Endothelial cell of umbilical vein (primary cell): ENCODE measurements at regions not wholly inside any gene's neighbourhood (a gene's known extent, or its start where the extent isn't known, plus 50 kb on each side); places are given as distances from the start of the nearest gene placed in this dataset.

Experiments used
- EZH2 ChIP-seq: IDR thresholded peaks from 2 replicates; pipeline ENCODE4 v1.6.1; 2012; ENCODE audit warnings: borderline replicate concordance, low read depth, mild to moderate bottlenecking, moderate library complexity, low read length, inconsistent platforms; ENCODE audit not compliant: severe bottlenecking
- FOS ChIP-seq: IDR thresholded peaks from 2 replicates; pipeline ENCODE4 v1.6.1; 2011; ENCODE audit warnings: mild to moderate bottlenecking, low read length, moderate library complexity, borderline replicate concordance; ENCODE audit not compliant: insufficient read depth
- JUN ChIP-seq: IDR thresholded peaks from 2 replicates; pipeline ENCODE4 v1.6.1; 2011; ENCODE audit warnings: borderline replicate concordance, low read depth; ENCODE audit not compliant: insufficient read length, insufficient read depth
- POLR2A ChIP-seq: IDR thresholded peaks from 2 replicates; pipeline ENCODE4 v1.6.1; 2012; ENCODE audit warnings: low read depth, mild to moderate bottlenecking, control low read depth, low read length
- POLR2AphosphoS5 ChIP-seq: IDR thresholded peaks from 2 replicates; pipeline ENCODE4 v1.6.1; 2012; ENCODE audit warnings: low read depth, mild to moderate bottlenecking, control low read depth, low read length, moderate library complexity; ENCODE audit not compliant: insufficient read depth
- TF ChIP-seq, protein P1 (sequence below), 2 donors: IDR thresholded peaks; 1 replicate in 1 of 2; 2 replicates in 1 of 2; pipeline ENCODE4 v1.5.1; 2011; ENCODE audit warnings: low read length in 2 of 2, mild to moderate bottlenecking in 2 of 2, moderate library complexity in 2 of 2, control low read depth in 1 of 2, inconsistent platforms in 1 of 2, low read depth in 1 of 2; ENCODE audit not compliant: insufficient read depth in 1 of 2; ENCODE audit errors: extremely low read depth in 1 of 2
- TF ChIP-seq, protein P2 (sequence below): IDR thresholded peaks from 2 replicates; pipeline ENCODE4 v1.6.1; 2011; ENCODE audit not compliant: insufficient read depth, insufficient read length

DNA sequence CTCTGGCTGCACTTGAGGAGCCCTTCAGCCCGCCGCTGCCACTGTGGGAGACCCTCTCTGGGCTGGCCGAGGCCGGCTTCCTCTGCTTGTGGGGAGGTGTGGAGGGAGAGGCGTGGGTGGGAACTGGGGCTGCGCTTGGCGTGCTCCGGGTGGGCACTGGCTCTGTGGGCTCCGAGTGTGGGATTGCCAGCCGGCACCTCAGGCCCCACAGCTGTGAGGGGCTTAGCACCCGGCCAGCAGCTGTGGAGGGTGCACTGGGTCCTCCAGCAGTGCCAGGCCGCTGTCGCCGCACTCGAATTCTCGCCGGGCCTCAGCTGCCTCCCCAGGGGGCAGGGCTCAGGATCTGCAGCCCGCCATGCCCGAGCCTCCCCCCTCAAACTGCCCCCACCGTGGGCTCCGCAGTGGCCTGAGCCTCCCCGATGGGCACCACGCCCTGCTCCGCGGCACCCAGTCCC, 808.0 kb upstream of the SOX11 start:
- TF ChIP-seq, protein P1, sequence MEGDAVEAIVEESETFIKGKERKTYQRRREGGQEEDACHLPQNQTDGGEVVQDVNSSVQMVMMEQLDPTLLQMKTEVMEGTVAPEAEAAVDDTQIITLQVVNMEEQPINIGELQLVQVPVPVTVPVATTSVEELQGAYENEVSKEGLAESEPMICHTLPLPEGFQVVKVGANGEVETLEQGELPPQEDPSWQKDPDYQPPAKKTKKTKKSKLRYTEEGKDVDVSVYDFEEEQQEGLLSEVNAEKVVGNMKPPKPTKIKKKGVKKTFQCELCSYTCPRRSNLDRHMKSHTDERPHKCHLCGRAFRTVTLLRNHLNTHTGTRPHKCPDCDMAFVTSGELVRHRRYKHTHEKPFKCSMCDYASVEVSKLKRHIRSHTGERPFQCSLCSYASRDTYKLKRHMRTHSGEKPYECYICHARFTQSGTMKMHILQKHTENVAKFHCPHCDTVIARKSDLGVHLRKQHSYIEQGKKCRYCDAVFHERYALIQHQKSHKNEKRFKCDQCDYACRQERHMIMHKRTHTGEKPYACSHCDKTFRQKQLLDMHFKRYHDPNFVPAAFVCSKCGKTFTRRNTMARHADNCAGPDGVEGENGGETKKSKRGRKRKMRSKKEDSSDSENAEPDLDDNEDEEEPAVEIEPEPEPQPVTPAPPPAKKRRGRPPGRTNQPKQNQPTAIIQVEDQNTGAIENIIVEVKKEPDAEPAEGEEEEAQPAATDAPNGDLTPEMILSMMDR (IDR thresholded peaks at IDR 0.05; ENCODE audit: extremely low read depth in 1 of 2, insufficient read depth in 1 of 2, low read depth in 1 of 2, low read length in 2 of 2), result no peak
- no peak for TF ChIP-seq EZH2
- TF ChIP-seq POLR2AphosphoS5, result no peak
- TF ChIP-seq POLR2A, result no peak
- no peak for TF ChIP-seq FOS
- TF ChIP-seq, protein P2, sequence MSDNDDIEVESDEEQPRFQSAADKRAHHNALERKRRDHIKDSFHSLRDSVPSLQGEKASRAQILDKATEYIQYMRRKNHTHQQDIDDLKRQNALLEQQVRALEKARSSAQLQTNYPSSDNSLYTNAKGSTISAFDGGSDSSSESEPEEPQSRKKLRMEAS, result no peak
- no peak for TF ChIP-seq JUN
